ENCODE measurements at regions not wholly inside any gene's neighbourhood (a gene's known extent, or its start where the extent isn't known, plus 50 kb on each side); places are given as distances from the start of the nearest gene placed in this dataset.

DNA sequence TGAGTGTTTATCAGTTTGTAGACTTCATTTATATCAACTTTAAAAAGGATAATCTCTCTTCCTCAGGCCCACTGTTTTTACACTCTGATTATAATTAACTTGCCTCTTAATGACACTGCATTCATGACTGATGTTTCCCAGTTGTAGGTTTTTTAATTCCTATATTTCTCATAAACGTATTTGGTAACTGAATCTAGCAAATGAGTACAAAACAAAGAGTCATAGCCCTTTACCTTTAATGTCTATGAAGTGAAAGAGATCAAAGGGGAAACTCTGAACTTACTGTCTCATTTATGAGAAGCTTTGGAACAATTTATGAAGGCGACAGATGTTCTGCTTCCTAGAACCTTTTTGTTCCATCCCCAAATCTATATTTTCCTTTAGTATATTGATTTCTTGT is 56.6 kb upstream of the ABCA1 start:
- intact Hi-C loops (cut with micrococcal nuclease; ENCODE audit: unreplicated experiment): no loop called here
- DNase-seq (ENCODE audit: low read depth, low spot score): no peak
- H3K27ac ChIP-seq (ENCODE audit: low read length): no peak overlapping the region
- no peaks in the 10 kb centered on the region for H3K27me3 ChIP-seq (ENCODE audit: control insufficient read depth, insufficient read depth, low read length)
- ChIA-PET POLR2A (no interaction called here), CTCF (no interaction called here)
- H3K4me1 ChIP-seq (ENCODE audit: control insufficient read depth, insufficient read depth, low read length): no peaks in the 10 kb centered on the region
- in situ Hi-C loops (cut with HindIII; ENCODE audit: low pct_unique_long_range_greater_than_20kb, low sequenced_read_pairs): no loop called here
- H3K36me3 ChIP-seq (ENCODE audit: control insufficient read depth, insufficient read depth, low read length): no peaks in the 10 kb centered on the region
- no TSS peak for BruUV-seq (replicated peaks)
- no peak overlapping the region for H3K4me3 ChIP-seq (ENCODE audit: low read depth in 2 of 2, low read length in 2 of 2)
- no peaks in the 10 kb centered on the region for H3K9me3 ChIP-seq (ENCODE audit: control insufficient read depth, insufficient read depth, low read depth, low read length)
- no peak for ATAC-seq
- TF ChIP-seq POLR2AphosphoS5 (IDR thresholded peaks at IDR 0.05; ENCODE audit: low read depth, low read length): no peak
- TF ChIP-seq, protein P1, sequence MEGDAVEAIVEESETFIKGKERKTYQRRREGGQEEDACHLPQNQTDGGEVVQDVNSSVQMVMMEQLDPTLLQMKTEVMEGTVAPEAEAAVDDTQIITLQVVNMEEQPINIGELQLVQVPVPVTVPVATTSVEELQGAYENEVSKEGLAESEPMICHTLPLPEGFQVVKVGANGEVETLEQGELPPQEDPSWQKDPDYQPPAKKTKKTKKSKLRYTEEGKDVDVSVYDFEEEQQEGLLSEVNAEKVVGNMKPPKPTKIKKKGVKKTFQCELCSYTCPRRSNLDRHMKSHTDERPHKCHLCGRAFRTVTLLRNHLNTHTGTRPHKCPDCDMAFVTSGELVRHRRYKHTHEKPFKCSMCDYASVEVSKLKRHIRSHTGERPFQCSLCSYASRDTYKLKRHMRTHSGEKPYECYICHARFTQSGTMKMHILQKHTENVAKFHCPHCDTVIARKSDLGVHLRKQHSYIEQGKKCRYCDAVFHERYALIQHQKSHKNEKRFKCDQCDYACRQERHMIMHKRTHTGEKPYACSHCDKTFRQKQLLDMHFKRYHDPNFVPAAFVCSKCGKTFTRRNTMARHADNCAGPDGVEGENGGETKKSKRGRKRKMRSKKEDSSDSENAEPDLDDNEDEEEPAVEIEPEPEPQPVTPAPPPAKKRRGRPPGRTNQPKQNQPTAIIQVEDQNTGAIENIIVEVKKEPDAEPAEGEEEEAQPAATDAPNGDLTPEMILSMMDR (IDR thresholded peaks at IDR 0.05): no peak
- no peak for TF ChIP-seq TCF7L2 (IDR thresholded peaks at IDR 0.05; ENCODE audit: low read depth, low read length)

- TF ChIP-seq SIN3A (IDR thresholded peaks at IDR 0.05; ENCODE audit: borderline replicate concordance, insufficient read depth, low read depth, low read length) (no peak), POLR2AphosphoS5 (IDR thresholded peaks at IDR 0.05; ENCODE audit: low read depth, low read length) (no peak), TCF7L2 (IDR thresholded peaks at IDR 0.05; ENCODE audit: low read depth, low read length) (no peak), REST (IDR thresholded peaks at IDR 0.05; ENCODE audit: insufficient read depth in 1 of 2, low read depth in 2 of 2, low read length in 1 of 2) (no peak)
- TF ChIP-seq, protein P1 (IDR thresholded peaks at IDR 0.05): no peak
- DNase-seq (ENCODE audit: low read depth, low spot score) (no peak), ATAC-seq (no peak)
- BruUV-seq (replicated peaks): no TSS peak
- Histone ChIP-seq H3K27me3 (ENCODE audit: control insufficient read depth, insufficient read depth, low read length) (no peaks in the 10 kb centered on the region), H3K4me3 (ENCODE audit: low read depth in 2 of 2, low read length in 2 of 2) (no peak overlapping the region), H3K27ac (ENCODE audit: low read length) (no peak overlapping the region), H3K4me1 (ENCODE audit: control insufficient read depth, insufficient read depth, low read length) (no peaks in the 10 kb centered on the region), H3K9me3 (ENCODE audit: control insufficient read depth, insufficient read depth, low read depth, low read length) (no peaks in the 10 kb centered on the region), H3K36me3 (ENCODE audit: control insufficient read depth, insufficient read depth, low read length) (no peaks in the 10 kb centered on the region)
- CTCF ChIA-PET: no interaction called here
- POLR2A ChIA-PET: no interaction called here
- intact Hi-C loops (cut with micrococcal nuclease; ENCODE audit: unreplicated experiment): no loop called here
- in situ Hi-C loops (cut with HindIII; ENCODE audit: low pct_unique_long_range_greater_than_20kb, low sequenced_read_pairs): no loop called here
Measured at GRCh38 chr9:104984948-104985347, 57.0 kb upstream of the ABCA1 start.

DNA sequence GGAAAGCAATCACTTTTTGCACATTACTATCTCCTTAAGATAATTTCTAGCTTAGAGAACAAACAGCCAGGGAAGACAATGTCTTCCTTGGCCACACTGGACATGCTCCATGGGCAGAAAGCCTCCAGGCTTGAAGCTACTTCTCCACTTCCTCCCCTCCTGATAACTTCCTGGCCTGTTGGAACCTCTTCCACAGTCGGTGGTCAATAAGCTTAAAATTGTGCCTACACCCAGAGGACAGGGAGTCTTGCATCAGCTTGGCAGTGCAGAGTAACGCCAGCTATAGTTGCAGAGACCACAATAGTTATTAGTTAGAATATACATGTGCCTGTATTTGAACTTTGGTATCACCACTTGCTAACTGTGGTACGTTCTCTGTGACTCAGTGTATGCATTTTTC is 58.1 kb upstream of the ABCA1 start:
- in situ Hi-C loops (cut with HindIII; ENCODE audit: low pct_unique_long_range_greater_than_20kb, low sequenced_read_pairs) (no loop called here), intact Hi-C loops (cut with micrococcal nuclease; ENCODE audit: unreplicated experiment) (no loop called here)
- no peaks in the 10 kb centered on the region for H3K27me3 ChIP-seq (ENCODE audit: control insufficient read depth, insufficient read depth, low read length)
- CTCF ChIA-PET: no interaction called here
- DNase-seq (ENCODE audit: low read depth, low spot score) (no peak), ATAC-seq (no peak)
- no peaks in the 10 kb centered on the region for H3K9me3 ChIP-seq (ENCODE audit: control insufficient read depth, insufficient read depth, low read depth, low read length)
- POLR2A ChIA-PET: no interaction called here
- no TSS peak for BruUV-seq (replicated peaks)
- no peaks in the 10 kb centered on the region for H3K36me3 ChIP-seq (ENCODE audit: control insufficient read depth, insufficient read depth, low read length)
- no peak overlapping the region for H3K4me3 ChIP-seq (ENCODE audit: low read depth in 2 of 2, low read length in 2 of 2)
- H3K4me1 ChIP-seq (ENCODE audit: control insufficient read depth, insufficient read depth, low read length): peaks cover 3% of the 10 kb centered on the region
- H3K27ac ChIP-seq (ENCODE audit: low read length): no peak overlapping the region
- no peak for TF ChIP-seq POLR2AphosphoS5 (IDR thresholded peaks at IDR 0.05; ENCODE audit: low read depth, low read length)
- no peak for TF ChIP-seq REST (IDR thresholded peaks at IDR 0.05; ENCODE audit: insufficient read depth in 1 of 2, low read depth in 2 of 2, low read length in 1 of 2)
- TF ChIP-seq, protein P1 (IDR thresholded peaks at IDR 0.05): no peak
- no peak for TF ChIP-seq TCF7L2 (IDR thresholded peaks at IDR 0.05; ENCODE audit: low read depth, low read length)
- TF ChIP-seq SIN3A (IDR thresholded peaks at IDR 0.05; ENCODE audit: borderline replicate concordance, insufficient read depth, low read depth, low read length): no peak
